Esophagus muscularis mucosa (tissue), 4 donors: ENCODE measurements at regions not wholly inside any gene's neighbourhood (a gene's known extent, or its start where the extent isn't known, plus 50 kb on each side); places are given as distances from the start of the nearest gene placed in this dataset.

ENCODE experiments used
- DNase-seq: peaks from one replicate; pipeline ENCODE4 v3.0.0-alpha.2; 2017; ENCODE audit errors: extremely low spot score
- H3K27ac ChIP-seq, 4 donors: fragments of 200-600 bp; sonication (generic); replicated peaks in 1 of 4; 1 replicate in 3 of 4; 2 replicates in 1 of 4; pipeline ENCODE4 v1.5.1; 2016 to 2019; ENCODE audit warnings: mild to moderate bottlenecking in 1 of 4
- H3K27me3 ChIP-seq, 4 donors: fragments of 200-600 bp; sonication (generic); one replicate each; pipeline versions ENCODE4 v1.5.1 to v1.6.0; 2016 to 2019
- H3K36me3 ChIP-seq, 4 donors: fragments of 200-600 bp; sonication (generic); one replicate each; pipeline ENCODE4 v1.5.1; 2016 to 2019
- H3K4me1 ChIP-seq, 4 donors: fragments of 200-600 bp; sonication (generic); one replicate each; pipeline ENCODE4 v1.5.1; 2016 to 2019
- H3K4me3 ChIP-seq, 4 donors: fragments of 200-600 bp; sonication (generic); 1 replicate in 2 of 4; 2 replicates in 2 of 4; pipeline ENCODE4 v1.5.1; 2016 to 2019; ENCODE audit warnings: mild to moderate bottlenecking in 4 of 4, moderate library complexity in 1 of 4
- H3K9me3 ChIP-seq, 4 donors: fragments of 200-600 bp; sonication (generic); 1 replicate in 3 of 4; 2 replicates in 1 of 4; pipeline ENCODE4 v1.5.1; 2016 to 2019
- EP300 ChIP-seq: sonication (generic); formaldehyde crosslinking; IDR thresholded peaks from one replicate; pipeline ENCODE4 v1.6.1; 2017; ENCODE audit warnings: antibody characterized with exemption
- POLR2A ChIP-seq: fragments of 450-650 bp; IDR thresholded peaks from one replicate; pipeline ENCODE4 v1.6.1; 2017; ENCODE audit warnings: antibody characterized with exemption, moderate library complexity, mild to moderate bottlenecking, low read depth
- POLR2AphosphoS5 ChIP-seq, 2 donors: sonication (generic); formaldehyde crosslinking; IDR thresholded peaks; one replicate each; pipeline ENCODE4 v1.6.1; 2017; ENCODE audit warnings: antibody characterized with exemption in 2 of 2
- WGBS: methylation state at CpG from one replicate; pipeline ENCODE4 v1.1.5; 2018; 5-methylcytosine and 5-hydroxymethylcytosine counted together
- intact Hi-C: fragments of 100-400 bp; cut with DNase I; formaldehyde crosslinking; loops from one replicate; pipeline ENCODE4 v1.15.1; 2023
- TF ChIP-seq, protein P1 (sequence below), 3 experiments: fragments of 200-600 bp in 2 of 3; fragments of 450-650 bp in 1 of 3; sonication (generic) in 2 of 3; IDR thresholded peaks; one replicate each; pipeline ENCODE4 v1.5.1; 2017 to 2019; ENCODE audit warnings: antibody characterized with exemption in 3 of 3, mild to moderate bottlenecking in 2 of 3, moderate library complexity in 1 of 3

DNA sequence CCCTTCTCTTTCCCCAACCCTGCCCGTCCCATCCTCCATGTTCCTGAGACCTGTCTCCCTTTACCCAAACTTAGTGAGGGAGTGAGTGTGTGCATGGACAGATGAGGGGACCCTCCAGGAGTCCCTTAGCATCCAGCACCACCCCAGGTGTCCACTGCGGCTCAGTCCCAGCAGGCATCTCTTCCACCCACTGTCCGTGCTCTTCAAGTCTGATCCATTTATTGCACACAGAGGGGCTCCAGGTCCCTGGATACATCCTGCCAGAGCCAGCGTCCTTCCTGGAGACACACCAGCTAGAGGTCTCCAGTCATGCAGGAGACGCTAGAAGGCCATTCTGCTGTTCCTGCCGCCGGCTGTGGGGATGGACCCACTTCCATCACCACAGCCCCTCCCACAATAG lies 239.2 kb downstream of the ADGRD1 start:
- TF ChIP-seq, protein P1, sequence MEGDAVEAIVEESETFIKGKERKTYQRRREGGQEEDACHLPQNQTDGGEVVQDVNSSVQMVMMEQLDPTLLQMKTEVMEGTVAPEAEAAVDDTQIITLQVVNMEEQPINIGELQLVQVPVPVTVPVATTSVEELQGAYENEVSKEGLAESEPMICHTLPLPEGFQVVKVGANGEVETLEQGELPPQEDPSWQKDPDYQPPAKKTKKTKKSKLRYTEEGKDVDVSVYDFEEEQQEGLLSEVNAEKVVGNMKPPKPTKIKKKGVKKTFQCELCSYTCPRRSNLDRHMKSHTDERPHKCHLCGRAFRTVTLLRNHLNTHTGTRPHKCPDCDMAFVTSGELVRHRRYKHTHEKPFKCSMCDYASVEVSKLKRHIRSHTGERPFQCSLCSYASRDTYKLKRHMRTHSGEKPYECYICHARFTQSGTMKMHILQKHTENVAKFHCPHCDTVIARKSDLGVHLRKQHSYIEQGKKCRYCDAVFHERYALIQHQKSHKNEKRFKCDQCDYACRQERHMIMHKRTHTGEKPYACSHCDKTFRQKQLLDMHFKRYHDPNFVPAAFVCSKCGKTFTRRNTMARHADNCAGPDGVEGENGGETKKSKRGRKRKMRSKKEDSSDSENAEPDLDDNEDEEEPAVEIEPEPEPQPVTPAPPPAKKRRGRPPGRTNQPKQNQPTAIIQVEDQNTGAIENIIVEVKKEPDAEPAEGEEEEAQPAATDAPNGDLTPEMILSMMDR (IDR thresholded peaks at IDR 0.05): no peak
- no peak for TF ChIP-seq POLR2A
- TF ChIP-seq POLR2AphosphoS5 (IDR thresholded peaks at IDR 0.05): no peak
- TF ChIP-seq EP300: no peak
- Histone ChIP-seq H3K27me3 (peaks cover 0 to 13% (median 0%) of the 10 kb centered on the region in 4 donors), H3K9me3 (no peaks in the 10 kb centered on the region), H3K4me1 (no peaks in the 10 kb centered on the region), H3K4me3 (no peak overlapping the region), H3K27ac (no peak overlapping the region), H3K36me3 (no peaks in the 10 kb centered on the region)
- 78% methylated on average over 7 of the region's 7 CpGs for WGBS
- DNase-seq: peak; percentile 86
- intact Hi-C loops: no loop called here

DNA sequence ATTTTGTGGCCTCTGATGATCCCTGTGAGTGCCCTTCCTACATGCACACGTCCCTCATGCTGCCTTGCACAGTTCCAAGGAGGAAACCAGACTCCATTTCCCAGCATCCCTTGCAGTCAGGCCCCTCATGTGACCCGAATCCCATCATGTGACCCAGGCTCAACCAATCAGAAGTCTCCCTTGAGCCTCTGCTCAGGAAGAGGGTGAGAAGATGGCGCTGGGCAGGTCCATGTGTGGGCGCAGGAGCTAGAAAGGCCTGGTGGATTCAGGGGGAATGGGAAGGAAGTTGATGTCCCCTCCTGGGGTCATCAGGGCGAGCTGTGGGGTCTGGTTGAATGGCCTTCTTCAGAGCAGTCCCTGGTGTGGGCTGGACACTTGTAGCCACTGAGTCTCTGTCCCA lies 240.5 kb downstream of the ADGRD1 start:
- intact Hi-C loops: no loop called here
- WGBS: 76% methylated on average over 5 of the region's 5 CpGs

DNA sequence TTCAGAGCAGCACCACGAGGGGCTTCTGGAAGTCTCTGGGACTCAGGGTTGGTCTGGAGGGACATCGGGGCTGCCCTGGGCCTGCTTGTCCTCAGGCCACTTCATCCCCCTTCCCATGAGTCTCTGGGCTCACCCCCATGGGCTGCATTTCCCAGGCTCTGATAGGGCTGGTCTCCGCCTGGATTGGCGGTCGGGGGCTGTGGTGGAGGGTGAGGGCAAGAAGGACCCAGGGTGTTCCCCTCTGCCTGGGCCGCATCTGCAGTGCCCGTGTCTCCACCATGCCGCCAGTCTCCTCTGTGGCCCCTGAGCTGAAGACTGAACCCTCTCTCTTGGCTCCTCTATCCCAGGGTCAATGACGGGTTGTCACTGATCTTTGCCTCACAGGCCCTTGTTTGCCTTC lies 242.1 kb downstream of the ADGRD1 start:
- no peak overlapping the region for H3K27ac ChIP-seq
- intact Hi-C loops: no loop called here
- peaks cover 0 to 19% (median 0%) of the 10 kb centered on the region in 4 donors for H3K27me3 ChIP-seq
- TF ChIP-seq, protein P1 (IDR thresholded peaks at IDR 0.05): no peak
- TF ChIP-seq POLR2A: no peak
- no peak for TF ChIP-seq POLR2AphosphoS5 (IDR thresholded peaks at IDR 0.05)
- no peak for TF ChIP-seq EP300
- H3K4me1 ChIP-seq: no peaks in the 10 kb centered on the region
- peak; percentile 26 for DNase-seq
- WGBS: 92% methylated on average over 7 of the region's 9 CpGs
- H3K9me3 ChIP-seq: peaks cover 0 to 5% (median 0%) of the 10 kb centered on the region in 4 donors
- no peak overlapping the region for H3K4me3 ChIP-seq
- no peaks in the 10 kb centered on the region for H3K36me3 ChIP-seq

More for the DNA sequence above, 240.5 kb downstream of the ADGRD1 start:
- H3K4me1 ChIP-seq: no peaks in the 10 kb centered on the region
- H3K9me3 ChIP-seq: peaks cover 0 to 5% (median 0%) of the 10 kb centered on the region in 4 donors
- TF ChIP-seq, protein P1 (IDR thresholded peaks at IDR 0.05): no peak
- TF ChIP-seq POLR2AphosphoS5 (IDR thresholded peaks at IDR 0.05) (no peak), POLR2A (no peak), EP300 (no peak)
- no peaks in the 10 kb centered on the region for H3K36me3 ChIP-seq
- H3K27ac ChIP-seq: no peak overlapping the region
- H3K27me3 ChIP-seq: peaks cover 0 to 19% (median 0%) of the 10 kb centered on the region in 4 donors
- DNase-seq: peak; percentile 55
- no peak overlapping the region for H3K4me3 ChIP-seq

DNA sequence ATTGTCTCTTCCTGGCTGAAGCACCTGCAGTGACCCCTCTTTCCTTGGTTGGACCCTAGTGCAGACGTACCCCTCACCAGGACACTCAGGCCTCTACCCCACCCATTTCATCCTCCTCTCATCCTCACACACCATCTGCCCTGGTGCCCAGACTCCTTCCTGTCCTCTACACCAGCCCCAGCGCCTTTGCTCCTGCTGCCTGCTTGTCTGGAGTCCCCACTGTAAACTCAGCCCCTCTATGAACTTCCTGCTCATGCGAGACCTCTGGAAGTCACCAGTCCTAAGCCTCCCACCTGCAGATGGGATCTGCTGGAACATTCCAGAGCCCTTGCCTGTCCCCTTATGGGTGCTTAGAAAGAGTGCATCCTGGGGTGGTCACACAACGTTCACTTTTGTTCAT lies 242.5 kb downstream of the ADGRD1 start:
- 86% methylated on average over 4 of the region's 4 CpGs for whole genome bisulfite sequencing
- Histone ChIP-seq H3K9me3 (peaks cover 0 to 5% (median 0%) of the 10 kb centered on the region in 4 donors), H3K27me3 (peaks cover 0 to 19% (median 0%) of the 10 kb centered on the region in 4 donors), H3K36me3 (no peaks in the 10 kb centered on the region), H3K27ac (no peak overlapping the region), H3K4me3 (no peak overlapping the region), H3K4me1 (no peaks in the 10 kb centered on the region)
- TF ChIP-seq EP300: no peak
- no peak for TF ChIP-seq POLR2AphosphoS5 (IDR thresholded peaks at IDR 0.05)
- no peak for TF ChIP-seq POLR2A
- TF ChIP-seq, protein P1 (IDR thresholded peaks at IDR 0.05): no peak
- peak; percentile 77 for DNase-seq
- intact Hi-C loops: no loop called here

DNA sequence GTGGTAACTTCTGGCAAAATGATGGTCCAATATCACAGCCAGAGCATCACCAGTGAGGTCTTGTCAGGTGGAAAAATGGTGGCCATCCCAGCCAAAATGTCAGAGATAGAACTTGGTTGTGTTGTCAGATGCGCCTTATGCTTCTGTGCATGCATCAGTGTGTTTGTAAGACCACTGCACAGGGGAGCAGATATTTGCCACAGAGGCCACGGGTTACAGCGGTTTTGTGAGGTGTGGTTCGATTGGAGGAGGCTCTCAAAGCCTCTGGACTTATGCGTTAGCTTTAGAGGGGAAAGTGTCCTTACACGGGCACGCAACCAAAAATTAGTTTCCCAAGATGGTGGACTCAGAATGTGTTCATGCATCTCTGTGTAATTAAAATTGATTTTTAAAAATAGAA lies 243.8 kb downstream of the ADGRD1 start:
- intact Hi-C loops: no loop called here
- 90% methylated on average over 7 of the region's 7 CpGs for WGBS
- H3K36me3 ChIP-seq: no peaks in the 10 kb centered on the region
- no peaks in the 10 kb centered on the region for H3K4me1 ChIP-seq
- H3K9me3 ChIP-seq: peaks cover 0 to 5% (median 0%) of the 10 kb centered on the region in 4 donors
- TF ChIP-seq, protein P1 (IDR thresholded peaks at IDR 0.05): no peak
- no peak for TF ChIP-seq EP300
- TF ChIP-seq POLR2A: no peak
- TF ChIP-seq POLR2AphosphoS5 (IDR thresholded peaks at IDR 0.05): no peak
- peaks cover 0 to 19% (median 0%) of the 10 kb centered on the region in 4 donors for H3K27me3 ChIP-seq
- peak; percentile 78 for DNase-seq
- no peak overlapping the region for H3K27ac ChIP-seq
- no peak overlapping the region for H3K4me3 ChIP-seq
